A549 (cell line): ENCODE measurements at regions not wholly inside any gene's neighbourhood (a gene's known extent, or its start where the extent isn't known, plus 50 kb on each side); places are given as distances from the start of the nearest gene placed in this dataset.

Experiments used
- ATAC-seq, 2 experiments: fragments of 200-7000 bp in 1 of 2; fragments of >200 bp in 1 of 2; cut with Nextera tagmentation in 1 of 2; cut with Tn5 transposase in 1 of 2; 3 replicates each; pipeline versions ENCODE4 v1.8.0 to v1.9.1; 2018 to 2020; ENCODE audit warnings: mild to moderate bottlenecking in 1 of 2, moderate library complexity in 1 of 2
- CTCF ChIA-PET: fragments of 300-600 bp; sonication (Branson Sonifier 250); formaldehyde crosslinking; extraction: SDS; loops from one replicate; lab custom pipeline; 2021; ENCODE audit warnings: antibody characterized with exemption, inconsistent platforms; lab: Yijun Ruan, JAX
- POLR2A ChIA-PET: fragments of 350-600 bp; formaldehyde crosslinking; extraction: SDS; loops from one replicate; lab custom pipeline; 2021; ENCODE audit warnings: antibody characterized with exemption, inconsistent platforms; lab: Yijun Ruan, JAX
- DNase-seq, 2 experiments: peaks; one replicate each; pipeline versions ENCODE4 v3.0.0 to v3.0.0-alpha.2; 2011 to 2016; ENCODE audit warnings: low read depth in 1 of 2, low spot score in 1 of 2
- FAIRE-seq: peaks from 2 replicates; lab custom pipeline; 2011; peaks lifted over from hg19 to GRCh38; lab: Jason Lieb, UNC
- H3K27ac ChIP-seq, 2 experiments: fragments of >200 bp; sonication (Bioruptor Twin); formaldehyde crosslinking; 3 replicates each; pipeline ENCODE4 v1.5.1; 2016 to 2017
- H3K4me1 ChIP-seq: fragments of >200 bp; sonication (Bioruptor Twin); formaldehyde crosslinking; 3 replicates; pipeline ENCODE4 v1.6.1; 2016
- H3K4me2 ChIP-seq: fragments of >200 bp; sonication (Bioruptor Twin); formaldehyde crosslinking; 3 replicates; pipeline ENCODE4 v1.6.1; 2016
- H3K4me3 ChIP-seq: fragments of >200 bp; sonication (Bioruptor Twin); formaldehyde crosslinking; 3 replicates; pipeline ENCODE4 v1.5.1; 2016
- H3K9me3 ChIP-seq: fragments of >200 bp; sonication (Bioruptor Twin); formaldehyde crosslinking; 3 replicates; pipeline ENCODE4 v1.6.1; 2016
- BCL3 ChIP-seq: fragments of >200 bp; sonication (Bioruptor Twin); formaldehyde crosslinking; IDR thresholded peaks from 3 replicates; pipeline ENCODE4 v1.6.1; 2016
- CEBPB ChIP-seq, 2 experiments: fragments of >200 bp in 1 of 2; sonication (Bioruptor Twin) in 1 of 2; formaldehyde crosslinking in 1 of 2; IDR thresholded peaks; 2 replicates each; pipeline ENCODE4 v1.6.1; 2012 to 2016
- CHD4 ChIP-seq: fragments of 200-600 bp; sonication (generic); IDR thresholded peaks from 2 replicates; pipeline ENCODE4 v1.6.1; 2016; ENCODE audit warnings: antibody characterized with exemption, mild to moderate bottlenecking, borderline replicate concordance
- CTCF ChIP-seq: fragments of >200 bp; sonication (Bioruptor Twin); formaldehyde crosslinking; IDR thresholded peaks from 3 replicates; pipeline ENCODE4 v1.5.1; 2016
- EHF ChIP-seq: fragments of 250-450 bp; sonication (Bioruptor Pico); IDR thresholded peaks from 2 replicates; pipeline ENCODE4 v1.5.0; 2020; ENCODE audit warnings: mild to moderate bottlenecking
- EP300 ChIP-seq, 2 experiments: fragments of >200 bp; sonication (Bioruptor Twin); formaldehyde crosslinking; IDR thresholded peaks; 2 replicates in 1 of 2; 3 replicates in 1 of 2; pipeline ENCODE4 v1.6.1; 2016 to 2017
- ESRRA ChIP-seq: fragments of 150-350 bp; IDR thresholded peaks from 2 replicates; pipeline ENCODE4 v1.6.1; 2014; ENCODE audit warnings: mild to moderate bottlenecking, low read length, borderline replicate concordance
- FOSB ChIP-seq: fragments of 250-450 bp; sonication (Bioruptor Pico); IDR thresholded peaks from 2 replicates; pipeline ENCODE4 v1.5.0; 2020; ENCODE audit warnings: mild to moderate bottlenecking, moderate library complexity
- GATA3 ChIP-seq: IDR thresholded peaks from 2 replicates; pipeline ENCODE4 v1.6.1; 2012; ENCODE audit warnings: borderline replicate concordance
- HEYL ChIP-seq: fragments of 250-450 bp; sonication (Bioruptor Pico); IDR thresholded peaks from 2 replicates; pipeline ENCODE4 v1.8.0; 2021; ENCODE audit warnings: mild to moderate bottlenecking, moderate library complexity
- HOXA7 ChIP-seq: fragments of 250-450 bp; sonication (Bioruptor Pico); IDR thresholded peaks from 2 replicates; pipeline ENCODE4 v1.5.0; 2020; ENCODE audit warnings: mild to moderate bottlenecking, moderate library complexity
- JUNB ChIP-seq: fragments of >200 bp; sonication (Bioruptor Twin); formaldehyde crosslinking; IDR thresholded peaks from 2 replicates; pipeline ENCODE4 v1.6.1; 2016
- MYC ChIP-seq: IDR thresholded peaks from 2 replicates; pipeline ENCODE4 v1.6.1; 2012; ENCODE audit warnings: mild to moderate bottlenecking, inconsistent platforms, low read length, improper control_type of control experiment, borderline replicate concordance
- NFE2L2 ChIP-seq: fragments of 150-350 bp; conservative IDR thresholded peaks from 2 replicates; pipeline ENCODE4 v1.6.1; 2014; ENCODE audit warnings: low read length
- PBX3 ChIP-seq: IDR thresholded peaks from 2 replicates; pipeline ENCODE4 v1.6.1; 2012
- POLR2A ChIP-seq: IDR thresholded peaks from 2 replicates; pipeline ENCODE4 v1.6.1; 2012; ENCODE audit warnings: mild to moderate bottlenecking, low read length
- RAD21 ChIP-seq, 2 experiments: fragments of >200 bp in 1 of 2; sonication (Bioruptor Twin) in 1 of 2; formaldehyde crosslinking in 1 of 2; IDR thresholded peaks in 1 of 2; conservative IDR thresholded peaks in 1 of 2; 2 replicates in 1 of 2; 3 replicates in 1 of 2; pipeline ENCODE4 v1.6.1; 2012 to 2018; ENCODE audit warnings: inconsistent platforms in 1 of 2
- RCOR1 ChIP-seq: fragments of 150-350 bp; IDR thresholded peaks from 2 replicates; pipeline ENCODE4 v1.6.1; 2014; ENCODE audit warnings: antibody characterized with exemption, low read length, low read depth
- REST ChIP-seq: fragments of 200-600 bp; sonication (generic); IDR thresholded peaks from 2 replicates; pipeline ENCODE4 v1.6.1; 2016; ENCODE audit warnings: antibody characterized with exemption, mild to moderate bottlenecking, moderate library complexity
- RNF2 ChIP-seq: fragments of 200-600 bp; sonication (generic); IDR thresholded peaks from 2 replicates; pipeline ENCODE4 v1.6.1; 2016; ENCODE audit warnings: low read depth, mild to moderate bottlenecking, antibody characterized with exemption, moderate library complexity, borderline replicate concordance
- SREBF2 ChIP-seq: fragments of 450-650 bp; IDR thresholded peaks from 2 replicates; pipeline ENCODE4 v1.6.1; 2014; ENCODE audit warnings: mild to moderate bottlenecking, moderate library complexity
- TFCP2L1 ChIP-seq: fragments of 250-450 bp; sonication (Bioruptor Pico); IDR thresholded peaks from 2 replicates; pipeline ENCODE4 v1.5.0; 2021; ENCODE audit warnings: mild to moderate bottlenecking
- ZC3H11A ChIP-seq: fragments of 450-650 bp; IDR thresholded peaks from 2 replicates; pipeline ENCODE4 v1.6.1; 2014; ENCODE audit warnings: antibody characterized with exemption, mild to moderate bottlenecking
- ZFP36 ChIP-seq: fragments of 450-650 bp; IDR thresholded peaks from 2 replicates; pipeline ENCODE4 v1.6.1; 2014; ENCODE audit warnings: borderline replicate concordance; ENCODE audit not compliant: partially characterized antibody
- ZNF302 ChIP-seq: fragments of 250-450 bp; sonication (Bioruptor Pico); IDR thresholded peaks from 2 replicates; pipeline ENCODE4 v1.9.0; 2021; ENCODE audit warnings: inconsistent platforms, mild to moderate bottlenecking, moderate library complexity
- WGBS: methylation state at CpG from one replicate; pipeline ENCODE4 v1.1.6; 2017; ENCODE audit errors: missing lambda C conversion rate; 5-methylcytosine and 5-hydroxymethylcytosine counted together

GRCh38 chr5:44565360-44565759 lies 176.1 kb upstream of the FGF10 start:
- Histone ChIP-seq H3K27ac (no peak overlapping the region), H3K9me3 (no peaks in the 10 kb centered on the region), H3K4me3 (no peak overlapping the region), H3K4me1 (no peaks in the 10 kb centered on the region), H3K4me2 (no peak overlapping the region)
- 6% methylated on average over 1 of the region's 1 CpG for WGBS
- no peak for FAIRE-seq
- TF ChIP-seq RCOR1 (no peak), CEBPB (IDR thresholded peaks at IDR 0.05) (no peak), ZNF302 (CRISPR knock-in tag) (no peak), PBX3 (no peak), BCL3 (no peak), ESRRA (no peak), RNF2 (no peak), CTCF (no peak), HOXA7 (no peak), RAD21 (conservative IDR thresholded peaks at IDR 0.05 in 1 of 2, IDR thresholded peaks at IDR 0.05 in 1 of 2) (no peak), ZC3H11A (no peak), REST (no peak), CHD4 (no peak), FOSB (no peak), MYC (no peak), ZFP36 (no peak), SREBF2 (no peak), HEYL (CRISPR knock-in tag) (no peak), NFE2L2 (no peak)
- CTCF ChIA-PET, result no interaction called here
- POLR2A ChIA-PET, result no interaction called here
- no peak for ATAC-seq
- DNase-seq, result no peak

- Histone ChIP-seq H3K4me1 (no peaks in the 10 kb centered on the region), H3K4me2 (no peak overlapping the region), H3K4me3 (no peak overlapping the region), H3K27ac (no peak overlapping the region), H3K9me3 (no peaks in the 10 kb centered on the region)
- ChIA-PET CTCF (no interaction called here), POLR2A (no interaction called here)
- DNase-seq (no peak), FAIRE-seq (no peak), ATAC-seq (no peak)
- WGBS, result 19% methylated on average over 2 of the region's 2 CpGs
- no peak for TF ChIP-seq JUNB
- no peak for TF ChIP-seq CHD4
- TF ChIP-seq POLR2A, result no peak
- no peak for TF ChIP-seq CTCF
- no peak for TF ChIP-seq REST
- TF ChIP-seq TFCP2L1, result no peak
- no peak for TF ChIP-seq RAD21 (conservative IDR thresholded peaks at IDR 0.05 in 1 of 2, IDR thresholded peaks at IDR 0.05 in 1 of 2)
- TF ChIP-seq GATA3, result no peak
- TF ChIP-seq EP300 (IDR thresholded peaks at IDR 0.05), result no peak
- no peak for TF ChIP-seq RNF2
- TF ChIP-seq EHF (CRISPR knock-in tag), result no peak
Observed at GRCh38 chr5:44546286-44546685, 157.1 kb upstream of the FGF10 start.
